Effector CD4-positive, alpha-beta T cell (primary cell): ENCODE measurements at regions not wholly inside any gene's neighbourhood (a gene's known extent, or its start where the extent isn't known, plus 50 kb on each side); places are given as distances from the start of the nearest gene placed in this dataset.
"Not testable (repeated sequence)": the region's sequence is repeated elsewhere in the genome, so short reads cannot be mapped to it uniquely, and the experiment has no call there.

Experiments used
- DNase-seq: peaks from one replicate; pipeline ENCODE4 v3.0.0-alpha.2; 2020

GRCh38 chr10:65571011-65571570, 1354.7 kb upstream of the LRRTM3 start:
- DNase-seq = no peak

DNA sequence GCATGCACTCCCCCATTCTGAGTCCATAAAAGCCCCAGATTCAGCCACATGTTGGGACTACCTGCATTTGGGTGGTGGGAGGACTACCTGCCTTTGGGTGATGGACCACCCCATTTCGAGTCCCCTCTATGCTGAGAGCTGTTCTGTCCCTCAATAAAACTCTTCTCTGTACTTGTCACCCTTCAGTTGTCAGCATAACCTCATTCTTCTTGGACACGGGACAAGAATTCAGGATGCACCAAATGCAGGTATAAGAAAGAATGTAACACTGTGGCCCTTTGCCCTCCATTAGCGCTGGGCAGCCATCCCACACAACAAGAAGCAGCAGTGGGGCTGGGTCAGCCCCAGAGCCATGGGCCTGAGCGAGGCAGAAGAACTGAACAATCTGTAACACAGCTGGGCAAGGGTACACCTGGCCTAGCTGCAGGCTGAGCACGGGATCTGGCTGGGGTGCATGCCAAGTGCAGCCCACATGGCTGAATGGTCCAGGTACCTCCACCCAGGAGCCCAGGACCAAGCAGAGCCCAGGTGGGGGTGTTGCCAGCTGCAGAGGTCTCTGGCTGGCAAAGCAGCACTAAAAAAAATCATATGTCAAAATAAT, 1344.3 kb upstream of the LRRTM3 start:
- DNase-seq = no peak

- no peak for DNase-seq
Observed at GRCh38 chr10:65602182-65602865, 1323.5 kb upstream of the LRRTM3 start.

GRCh38 chr10:65611592-65611991, 1314.2 kb upstream of the LRRTM3 start:
- no peak for DNase-seq

DNA sequence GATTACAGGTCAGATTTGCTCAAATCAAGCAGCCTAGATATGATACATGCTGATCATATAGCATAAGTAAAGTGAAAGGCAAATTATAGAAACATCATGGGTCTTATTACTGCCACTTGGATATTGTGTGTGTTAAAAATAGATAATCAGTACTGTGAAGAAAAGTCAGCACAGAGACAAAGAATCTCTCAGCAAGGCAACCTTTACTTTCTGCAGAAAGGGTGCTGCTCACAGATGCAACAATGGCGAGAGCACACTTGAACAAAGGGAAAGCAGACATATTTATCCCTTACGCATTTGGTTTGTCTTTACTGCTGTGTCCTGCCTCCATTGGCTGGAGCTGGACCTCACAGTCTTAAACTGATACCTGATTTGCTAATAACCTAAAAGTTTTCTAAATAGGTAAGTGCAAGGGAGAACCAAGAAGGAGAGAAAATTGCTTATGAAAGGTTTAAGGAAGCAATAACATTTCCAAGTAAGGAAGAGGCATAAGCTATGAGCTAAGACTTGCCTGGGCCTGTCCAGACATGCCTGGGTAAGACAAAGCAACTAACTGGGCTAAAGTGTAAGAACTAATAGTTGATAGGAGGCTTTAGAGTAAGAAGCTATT, 1310.8 kb upstream of the LRRTM3 start:
- no peak for DNase-seq

DNA sequence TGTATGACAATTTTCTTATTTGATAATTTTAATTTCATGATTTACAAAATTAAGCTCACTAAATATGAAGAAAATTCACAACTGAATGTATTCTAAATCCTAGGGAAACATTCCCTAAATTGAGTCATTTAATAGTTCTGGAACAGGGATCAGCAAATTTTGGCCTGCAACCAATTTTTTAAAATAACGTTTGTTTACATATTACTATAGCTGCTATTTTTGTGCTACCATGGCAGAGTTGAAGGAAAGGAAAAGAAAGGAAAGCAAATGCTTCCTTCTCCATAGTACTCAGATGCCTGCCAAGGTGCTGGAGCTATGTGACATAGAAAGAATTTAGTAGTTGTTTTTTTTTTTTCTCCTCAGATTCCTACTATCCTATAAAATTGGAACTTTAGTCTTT, 1307.7 kb upstream of the LRRTM3 start:
- no peak for DNase-seq

GRCh38 chr10:65620404-65621048, 1305.3 kb upstream of the LRRTM3 start:
- DNase-seq = no peak

GRCh38 chr10:65622608-65623007, 1303.2 kb upstream of the LRRTM3 start:
- DNase-seq = no peak

DNA sequence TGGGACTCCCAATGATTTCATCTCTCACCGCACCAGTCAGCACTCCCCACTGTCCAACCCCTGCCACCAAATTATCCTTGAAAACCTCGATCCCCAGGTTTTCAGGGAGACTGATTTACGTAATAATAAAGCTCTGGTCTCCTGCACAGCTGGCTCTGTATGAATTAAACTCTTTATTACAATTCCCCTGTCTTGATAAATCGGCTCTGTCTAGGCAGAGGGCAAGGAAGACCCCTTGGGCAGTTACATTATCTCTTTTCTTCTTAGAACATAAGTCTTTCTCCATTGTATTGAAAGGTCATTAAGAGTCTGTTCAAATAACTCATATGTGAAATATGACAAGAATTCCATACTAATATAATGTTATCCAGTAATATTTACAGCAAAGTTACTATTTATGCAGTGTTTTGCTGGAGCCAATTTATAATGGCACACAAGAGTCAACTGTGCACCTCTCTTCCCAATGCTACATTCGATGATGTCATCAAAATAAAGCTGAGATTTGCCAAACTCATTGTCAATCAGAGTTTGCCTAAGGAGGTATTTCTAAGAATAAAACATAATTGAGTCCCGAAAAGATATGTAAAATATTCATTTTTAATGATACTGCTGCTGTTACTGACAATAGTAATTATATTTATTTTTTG, 1297.2 kb upstream of the LRRTM3 start:
- DNase-seq = no peak

DNA sequence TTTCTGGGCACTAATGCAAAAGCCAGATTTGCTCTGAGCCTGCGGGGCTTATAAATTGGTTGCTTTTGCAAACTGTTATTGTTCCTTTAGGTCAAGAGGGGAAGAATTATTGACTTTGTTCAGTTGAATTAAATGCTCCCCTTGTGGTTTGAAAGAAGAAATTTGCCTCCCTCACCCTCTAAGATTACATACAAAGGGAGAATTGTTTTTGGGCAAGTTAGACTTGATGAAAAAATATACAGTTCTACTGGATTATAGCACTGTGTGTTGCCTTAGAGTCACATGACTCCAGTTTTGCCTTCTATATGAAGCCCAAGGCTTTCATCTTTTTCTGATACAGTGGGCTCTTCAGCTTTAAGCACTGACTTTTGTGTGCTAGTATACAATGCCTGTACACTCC, 1265.8 kb upstream of the LRRTM3 start:
- DNase-seq = no peak

DNA sequence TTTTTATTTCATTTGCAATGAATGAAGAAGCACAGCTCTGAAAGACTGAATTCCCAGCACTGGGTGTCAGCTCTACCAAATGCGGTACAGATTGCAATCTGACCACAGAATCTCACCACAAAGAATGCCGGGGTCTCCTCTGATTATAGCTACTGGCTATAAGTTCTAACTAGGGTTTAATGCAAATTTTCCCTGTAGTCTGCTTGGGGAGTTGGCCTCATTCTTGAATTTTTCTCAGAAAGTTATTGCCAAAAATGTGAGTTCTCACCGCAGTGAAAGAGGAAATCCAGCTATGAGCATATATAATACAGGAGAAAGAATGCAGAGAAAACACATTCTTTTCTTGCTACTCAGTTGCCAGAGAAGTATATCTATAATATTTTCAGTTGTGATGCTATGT, 1255.7 kb upstream of the LRRTM3 start:
- no peak for DNase-seq

DNA sequence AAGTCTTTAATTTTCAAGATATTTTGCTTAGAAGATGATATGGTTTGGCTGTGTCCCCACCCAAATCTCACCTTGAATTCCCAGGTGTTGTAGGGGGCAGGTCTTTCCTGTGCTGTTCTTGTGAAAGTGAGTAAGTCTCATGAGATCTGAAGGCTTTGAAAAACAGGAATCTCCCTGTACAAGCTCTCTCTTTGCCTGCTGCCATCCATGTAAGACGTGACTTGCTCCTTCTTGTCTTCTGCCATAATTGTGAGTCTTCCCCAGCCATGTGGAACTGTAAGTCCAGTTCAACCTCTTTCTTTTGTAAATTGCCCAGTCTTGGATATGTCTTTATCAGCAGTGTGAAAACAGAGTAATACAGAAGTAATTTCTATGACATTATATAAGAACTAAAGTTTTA, 1255.2 kb upstream of the LRRTM3 start:
- DNase-seq = not testable (repeated sequence)

DNA sequence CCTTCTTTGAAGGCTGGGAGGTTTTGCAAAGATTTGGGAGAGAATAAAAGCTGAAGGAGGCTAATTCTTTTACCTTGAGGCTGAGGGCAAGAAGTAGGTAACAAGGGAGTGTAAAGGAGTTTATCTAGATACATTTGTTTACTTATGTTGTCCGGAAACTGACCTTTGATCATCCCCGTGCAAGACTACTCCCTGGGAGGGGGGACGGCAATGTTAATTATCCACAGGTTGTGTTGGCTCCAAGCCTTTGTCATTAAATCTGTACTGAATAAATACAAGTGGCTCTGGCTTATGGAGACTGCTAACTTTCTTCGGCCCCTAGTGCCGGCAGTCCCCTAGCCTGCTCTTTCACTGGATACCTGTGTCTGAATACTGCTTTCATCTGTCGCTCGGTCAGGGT, 1250.6 kb upstream of the LRRTM3 start:
- no peak for DNase-seq

DNA sequence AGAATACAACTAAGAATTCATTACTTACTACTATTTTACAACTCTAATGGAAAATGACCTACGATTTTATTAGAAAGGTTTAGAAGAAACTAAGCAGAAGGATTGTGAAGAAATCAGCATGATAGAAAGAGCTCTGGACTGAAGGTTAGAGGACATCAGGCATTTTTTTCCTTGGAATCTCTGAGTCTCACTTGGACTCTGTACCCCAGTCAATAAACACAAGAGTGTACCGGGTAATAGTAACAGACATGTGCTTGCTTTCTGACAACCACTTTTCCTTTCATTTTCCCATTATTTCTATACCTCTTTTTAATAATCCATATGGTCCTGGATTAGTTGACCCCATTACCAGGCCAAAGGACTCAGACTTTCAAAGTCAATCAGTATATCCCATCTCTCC, 1240.9 kb upstream of the LRRTM3 start:
- DNase-seq = no peak

DNA sequence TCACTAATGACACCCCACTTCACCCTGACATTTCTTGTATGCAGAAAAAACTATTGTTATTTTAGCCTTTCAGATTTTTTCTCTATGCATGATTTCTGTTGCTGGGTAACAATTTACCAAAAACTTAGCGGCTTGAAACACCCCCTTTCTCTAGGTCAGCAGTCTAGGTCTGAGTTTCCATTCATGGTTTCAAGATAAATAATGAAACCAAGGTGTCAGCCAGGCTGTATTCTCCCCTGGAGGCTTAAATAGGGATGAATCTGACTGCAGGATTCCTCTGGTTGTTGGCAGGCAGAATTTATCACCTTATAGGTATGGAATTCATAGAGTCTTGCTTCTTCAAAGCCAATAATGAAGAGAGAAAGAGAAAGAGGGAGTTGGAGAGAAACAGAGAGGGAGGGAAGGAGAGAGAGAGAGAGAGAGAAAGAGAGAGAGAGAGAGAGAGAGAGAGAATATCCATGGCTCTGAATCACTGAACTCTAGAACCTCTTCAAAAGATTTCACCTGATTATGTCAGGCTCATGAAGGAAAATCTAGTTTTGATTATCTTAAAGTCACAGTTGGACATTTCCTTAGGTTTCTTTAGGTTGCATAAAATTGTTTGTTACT, 1224.6 kb upstream of the LRRTM3 start:
- no peak for DNase-seq

DNA sequence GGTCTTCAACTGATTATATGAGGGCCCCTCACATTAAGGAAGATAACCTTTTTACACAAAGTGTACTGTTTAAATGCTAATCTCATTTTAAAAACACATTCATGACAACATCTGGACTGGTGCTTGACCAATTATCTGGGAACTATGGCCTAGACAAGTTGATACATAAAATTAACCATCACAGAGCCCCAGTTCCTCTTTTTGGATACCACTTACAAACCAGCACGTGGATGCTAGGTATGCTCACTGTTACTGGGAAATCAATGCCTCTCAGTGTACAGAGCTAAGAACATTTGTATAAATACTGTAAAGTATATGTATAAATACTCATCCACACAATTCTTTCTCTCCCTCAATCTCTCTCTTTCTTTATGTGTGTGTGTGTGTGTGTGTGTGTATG, 1217.8 kb upstream of the LRRTM3 start:
- no peak for DNase-seq

GRCh38 chr10:65710306-65710705, 1215.5 kb upstream of the LRRTM3 start:
- no peak for DNase-seq

- no peak for DNase-seq
Observed at GRCh38 chr10:65719790-65720189, 1206.0 kb upstream of the LRRTM3 start.

- DNase-seq = no peak
Observed at GRCh38 chr10:65720901-65721300, 1204.9 kb upstream of the LRRTM3 start.

- DNase-seq = no peak
Observed at GRCh38 chr10:65723525-65723924, 1202.3 kb upstream of the LRRTM3 start.

DNA sequence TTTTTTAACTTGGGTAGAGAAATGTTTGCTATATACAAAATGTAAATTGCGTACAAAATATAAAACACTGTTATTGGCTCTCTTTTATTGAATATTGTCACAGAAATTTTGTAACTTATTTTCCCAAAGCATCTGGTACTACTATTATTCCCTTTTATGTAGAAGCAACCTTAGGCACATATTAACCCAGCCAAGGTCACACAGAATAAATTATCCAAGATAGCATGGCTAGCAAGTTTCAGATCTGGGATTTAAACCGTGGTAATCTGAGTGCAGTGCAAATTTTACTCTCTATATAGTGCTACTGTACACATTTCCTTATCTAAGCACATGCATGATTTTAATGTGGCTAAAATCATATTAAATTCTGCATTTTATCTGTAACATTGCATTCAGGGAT, 1190.5 kb upstream of the LRRTM3 start:
- DNase-seq = no peak

GRCh38 chr10:65742906-65743305, 1182.9 kb upstream of the LRRTM3 start:
- no peak for DNase-seq

DNA sequence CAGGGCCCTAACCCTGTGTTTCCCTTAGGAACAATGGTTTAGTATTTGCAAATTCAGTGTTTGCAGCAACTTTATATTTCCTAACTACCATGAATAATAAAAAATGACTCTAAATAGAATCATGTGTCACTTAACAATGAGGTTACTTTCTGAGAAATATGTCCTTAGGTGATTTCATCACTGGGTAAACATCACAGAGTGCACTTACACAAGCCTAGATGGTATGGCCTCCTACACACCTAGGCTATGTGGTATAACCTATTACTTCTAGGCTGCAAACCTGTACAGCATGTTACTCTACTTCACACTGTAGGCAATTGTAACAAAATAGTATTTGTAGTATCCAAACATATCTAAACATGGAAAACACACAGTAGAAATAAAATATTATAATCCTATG, 1174.6 kb upstream of the LRRTM3 start:
- DNase-seq = no peak
